ENCODE measurements at regions not wholly inside any gene's neighbourhood (a gene's known extent, or its start where the extent isn't known, plus 50 kb on each side); places are given as distances from the start of the nearest gene placed in this dataset.

GRCh38 chr17:72208832-72209231 lies 88.0 kb downstream of the SOX9 start:
- DNase-seq (ENCODE audit: low read depth, low spot score): no peak

GRCh38 chr17:72212041-72212440 lies 91.2 kb downstream of the SOX9 start:
- no peak for DNase-seq (ENCODE audit: low read depth, low spot score)

GRCh38 chr17:72215490-72215889 lies 94.7 kb downstream of the SOX9 start:
- DNase-seq (ENCODE audit: low read depth, low spot score): no peak

GRCh38 chr17:72215928-72216327 lies 95.1 kb downstream of the SOX9 start:
- DNase-seq (ENCODE audit: low read depth, low spot score): no peak

GRCh38 chr17:72219137-72219823 lies 98.5 kb downstream of the SOX9 start:
- no peak for DNase-seq (ENCODE audit: low read depth, low spot score)

GRCh38 chr17:72219824-72220493 lies 99.1 kb downstream of the SOX9 start:
- no peak for DNase-seq (ENCODE audit: low read depth, low spot score)

- no peak for DNase-seq (ENCODE audit: low read depth, low spot score)
Observed at GRCh38 chr17:72222661-72223380, 102.0 kb downstream of the SOX9 start.

GRCh38 chr17:72223866-72224291 lies 103.1 kb downstream of the SOX9 start:
- no peak for DNase-seq (ENCODE audit: low read depth, low spot score)

- no peak for DNase-seq (ENCODE audit: low read depth, low spot score)
Observed at GRCh38 chr17:72226322-72226721, 105.5 kb downstream of the SOX9 start.

GRCh38 chr17:72233986-72234385 lies 113.2 kb downstream of the SOX9 start:
- DNase-seq (ENCODE audit: low read depth, low spot score): no peak

- no peak for DNase-seq (ENCODE audit: low read depth, low spot score)
Observed at GRCh38 chr17:72234985-72235384, 114.2 kb downstream of the SOX9 start.

- no peak for DNase-seq (ENCODE audit: low read depth, low spot score)
Observed at GRCh38 chr17:72236980-72237633, 116.3 kb downstream of the SOX9 start.

- DNase-seq (ENCODE audit: low read depth, low spot score): no peak
Observed at GRCh38 chr17:72238157-72238673, 117.4 kb downstream of the SOX9 start.

GRCh38 chr17:72239548-72239947 lies 118.7 kb downstream of the SOX9 start:
- DNase-seq (ENCODE audit: low read depth, low spot score): no peak

- no peak for DNase-seq (ENCODE audit: low read depth, low spot score)
Observed at GRCh38 chr17:72240333-72240732, 119.5 kb downstream of the SOX9 start.

GRCh38 chr17:72244494-72244893 lies 123.7 kb downstream of the SOX9 start:
- no peak for DNase-seq (ENCODE audit: low read depth, low spot score)

GRCh38 chr17:72244956-72245355 lies 124.1 kb downstream of the SOX9 start:
- no peak for DNase-seq (ENCODE audit: low read depth, low spot score)

- no peak for DNase-seq (ENCODE audit: low read depth, low spot score)
Observed at GRCh38 chr17:72249441-72249840, 128.6 kb downstream of the SOX9 start.

- no peak for DNase-seq (ENCODE audit: low read depth, low spot score)
Observed at GRCh38 chr17:72250206-72250605, 129.4 kb downstream of the SOX9 start.

GRCh38 chr17:72253597-72253996 lies 132.8 kb downstream of the SOX9 start:
- no peak for DNase-seq (ENCODE audit: low read depth, low spot score)

GRCh38 chr17:72254808-72255449 lies 134.1 kb downstream of the SOX9 start:
- no peak for DNase-seq (ENCODE audit: low read depth, low spot score)

Data from iPS DF 19.7 (cell line).